A673 (cell line): ENCODE measurements at regions not wholly inside any gene's neighbourhood (a gene's known extent, or its start where the extent isn't known, plus 50 kb on each side); places are given as distances from the start of the nearest gene placed in this dataset.

Source experiments
- BruUV-seq: library from RNA; stranded (reverse); fragments of 400-500 nt; replicated peaks from 2 replicates; lab custom pipeline; 2021; lab: Mats Ljungman, UMichigan
- CTCF ChIA-PET: fragments of 300-600 bp; sonication (Branson Sonifier 250); formaldehyde crosslinking; loops from one replicate; lab custom pipeline; 2022; ENCODE audit warnings: antibody characterized with exemption; lab: Charles Lee
- POLR2A ChIA-PET: fragments of 300-600 bp; sonication (Branson Sonifier 250); formaldehyde crosslinking; loops from one replicate; lab custom pipeline; 2022; ENCODE audit warnings: antibody characterized with exemption; ENCODE audit not compliant: low non-redundant PET; lab: Charles Lee
- DNase-seq: peaks from one replicate; pipeline ENCODE4 v3.0.0-alpha.2; 2015; ENCODE audit warnings: low spot score
- H3K27ac ChIP-seq: fragments of 200-600 bp; sonication (generic); 2 replicates; pipeline ENCODE4 v1.5.1; 2016; ENCODE audit warnings: mixed run types, low read depth, mild to moderate bottlenecking, mixed read lengths, antibody characterized with exemption, low read length; ENCODE audit not compliant: poor library complexity, severe bottlenecking
- H3K27me3 ChIP-seq: fragments of 200-600 bp; sonication (generic); replicated peaks from 2 replicates; pipeline ENCODE4 v1.6.1; 2017; ENCODE audit warnings: mixed run types, low read depth, mild to moderate bottlenecking, mixed read lengths, antibody characterized with exemption, low read length; ENCODE audit not compliant: insufficient read depth, poor library complexity
- H3K36me3 ChIP-seq: fragments of 200-600 bp; sonication (generic); 2 replicates; pipeline ENCODE4 v1.6.1; 2016; ENCODE audit warnings: mixed run types, mild to moderate bottlenecking, mixed read lengths, antibody characterized with exemption, low read length; ENCODE audit not compliant: insufficient read depth, poor library complexity, severe bottlenecking
- H3K4me1 ChIP-seq: fragments of 200-600 bp; sonication (generic); 2 replicates; pipeline ENCODE4 v1.6.1; 2017; ENCODE audit warnings: mixed run types, mild to moderate bottlenecking, mixed read lengths, antibody characterized with exemption, low read length; ENCODE audit not compliant: insufficient read depth, poor library complexity, severe bottlenecking
- H3K4me3 ChIP-seq: fragments of 200-600 bp; sonication (generic); 2 replicates; pipeline ENCODE4 v1.5.1; 2016; ENCODE audit warnings: low read depth, mixed run types, mild to moderate bottlenecking, mixed read lengths, low read length; ENCODE audit not compliant: poor library complexity, severe bottlenecking
- H3K9me3 ChIP-seq: fragments of 200-600 bp; sonication (generic); 2 replicates; pipeline ENCODE4 v1.6.1; 2016; ENCODE audit warnings: mixed run types, low read depth, mild to moderate bottlenecking, mixed read lengths, antibody characterized with exemption, low read length; ENCODE audit not compliant: poor library complexity, severe bottlenecking
- CTCF ChIP-seq: fragments of 300-800, 200-600 bp; sonication (generic); conservative IDR thresholded peaks from 2 replicates; pipeline ENCODE4 v1.5.1; 2017; ENCODE audit warnings: low read depth, mild to moderate bottlenecking, antibody characterized with exemption, low read length, moderate library complexity, mixed read lengths
- EZH2 ChIP-seq: fragments of 200-600 bp; sonication (generic); IDR thresholded peaks from 2 replicates; pipeline ENCODE4 v1.6.1; 2017; ENCODE audit warnings: borderline replicate concordance, low read depth, mild to moderate bottlenecking, mixed read lengths, antibody characterized with exemption, low read length; ENCODE audit not compliant: poor library complexity, severe bottlenecking
- intact Hi-C: fragments of 100-400 bp; cut with micrococcal nuclease; formaldehyde crosslinking; loops from one replicate; pipeline ENCODE4 v1.10.0; 2022; ENCODE audit not compliant: unreplicated experiment

GRCh38 chr16:6047325-6047724 is 949.7 kb upstream of the EEF2KMT start:
- Histone ChIP-seq H3K27me3 (no peaks in the 10 kb centered on the region), H3K36me3 (no peaks in the 10 kb centered on the region), H3K4me3 (no peak overlapping the region), H3K27ac (no peak overlapping the region), H3K9me3 (no peaks in the 10 kb centered on the region), H3K4me1 (no peaks in the 10 kb centered on the region)
- no peak for DNase-seq
- BruUV-seq: no TSS peak
- intact Hi-C loops: no loop called here
- POLR2A ChIA-PET: no interaction called here
- CTCF ChIA-PET: no interaction called here
- no peak for TF ChIP-seq CTCF

- no peaks in the 10 kb centered on the region for H3K4me1 ChIP-seq
- no peak for DNase-seq
- H3K27ac ChIP-seq: no peak overlapping the region
- H3K36me3 ChIP-seq: no peaks in the 10 kb centered on the region
- no peaks in the 10 kb centered on the region for H3K27me3 ChIP-seq
- CTCF ChIA-PET: no interaction called here
- intact Hi-C loops: no loop called here
- POLR2A ChIA-PET: no interaction called here
- TF ChIP-seq EZH2 (no peak), CTCF (no peak)
- no TSS peak for BruUV-seq
- no peak overlapping the region for H3K4me3 ChIP-seq
- H3K9me3 ChIP-seq: no peaks in the 10 kb centered on the region
Measured at GRCh38 chr16:6038941-6039645, 941.5 kb upstream of the EEF2KMT start.

- Histone ChIP-seq H3K9me3 (no peaks in the 10 kb centered on the region), H3K27ac (no peak overlapping the region), H3K27me3 (no peaks in the 10 kb centered on the region), H3K4me3 (no peak overlapping the region), H3K36me3 (no peaks in the 10 kb centered on the region), H3K4me1 (no peaks in the 10 kb centered on the region)
- intact Hi-C loops: no loop called here
- no TSS peak for BruUV-seq
- ChIA-PET CTCF (no interaction called here), POLR2A (no interaction called here)
- TF ChIP-seq CTCF (no peak), EZH2 (no peak)
- no peak for DNase-seq
Measured at GRCh38 chr16:6035161-6035560, 937.6 kb upstream of the EEF2KMT start.
